ENCODE measurements at regions not wholly inside any gene's neighbourhood (a gene's known extent, or its start where the extent isn't known, plus 50 kb on each side); places are given as distances from the start of the nearest gene placed in this dataset.
A peak's percentile ranks its signal among the peaks of the same experiment; 100 is the strongest.
"Not testable (repeated sequence)": the region's sequence is repeated elsewhere in the genome, so short reads cannot be mapped to it uniquely, and the experiment has no call there.

GRCh38 chr9:111276431-111277128 is 53.4 kb downstream of the OR2K2 start:
- no peak for DNase-seq (ENCODE audit: low read depth in 2 of 2)

DNA sequence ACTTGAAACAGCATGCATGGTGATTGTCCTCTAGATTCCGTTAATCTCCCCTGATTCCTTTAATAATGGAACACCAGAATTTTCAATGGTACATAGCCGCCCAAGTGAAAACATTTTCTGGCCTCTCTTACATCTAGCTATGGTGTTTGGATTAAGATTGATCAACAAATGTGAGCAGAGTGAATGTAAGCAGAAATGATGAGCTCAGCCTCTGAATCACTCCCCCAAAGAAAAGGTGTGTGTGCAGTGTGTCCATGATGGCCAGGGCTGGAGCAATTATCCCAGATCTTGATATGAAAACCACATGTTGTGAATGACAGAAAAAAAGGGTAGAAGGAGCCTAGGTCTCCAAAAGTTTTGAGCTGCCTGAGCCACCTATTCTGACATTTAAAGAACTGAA is 55.3 kb downstream of the OR2K2 start:
- no peak for DNase-seq (ENCODE audit: low read depth in 2 of 2)

DNA sequence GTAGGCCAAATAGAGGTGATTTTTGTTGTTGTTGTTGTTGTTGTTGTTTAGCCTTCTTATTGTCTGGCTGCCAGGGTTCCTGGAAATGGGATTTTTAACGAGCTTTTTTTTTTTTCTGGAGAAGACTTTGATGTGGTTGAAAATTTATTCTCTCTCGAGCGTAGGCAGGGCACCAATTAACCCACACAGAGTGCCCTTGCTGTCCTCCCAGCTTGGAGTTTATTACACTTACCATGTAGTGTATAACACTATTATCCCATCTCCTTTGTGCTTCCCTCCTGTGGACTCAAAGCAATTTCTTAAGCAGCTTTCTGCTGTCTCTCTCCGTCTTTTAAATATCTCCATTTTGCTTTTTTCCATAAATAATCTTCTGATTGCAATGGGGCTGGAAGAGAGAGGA is 57.4 kb downstream of the OR2K2 start:
- no peak for DNase-seq (ENCODE audit: low read depth in 2 of 2)

DNA sequence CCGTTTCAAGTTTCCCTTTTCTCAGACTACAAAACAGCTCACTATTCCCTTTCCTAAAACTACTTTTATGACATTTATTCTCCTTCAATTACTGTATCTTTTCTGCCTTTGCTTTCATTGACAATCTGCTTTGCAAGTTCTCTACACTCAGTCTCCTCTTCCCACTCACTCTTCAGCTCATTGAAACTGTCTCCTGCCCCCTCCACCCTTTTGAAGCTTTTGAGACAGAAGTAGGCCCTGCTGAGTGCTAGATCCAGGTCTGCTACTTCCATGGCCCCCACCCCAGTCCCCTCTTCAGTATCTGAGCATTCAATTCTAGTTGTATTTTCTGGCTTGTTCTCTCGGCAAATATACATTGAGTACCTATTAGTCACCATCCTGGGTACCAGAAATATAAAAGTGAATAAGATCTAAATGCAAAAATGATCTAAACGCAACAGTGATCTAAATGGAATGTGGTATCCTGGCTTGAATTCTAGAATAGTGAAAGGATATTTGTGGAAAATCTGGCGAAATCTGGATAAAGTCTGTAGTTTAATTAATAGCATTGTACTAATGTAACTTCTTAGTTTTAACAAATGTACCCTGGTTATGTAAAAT is 58.4 kb downstream of the OR2K2 start:
- DNase-seq (ENCODE audit: low read depth in 2 of 2) = peak; percentile 14

DNA sequence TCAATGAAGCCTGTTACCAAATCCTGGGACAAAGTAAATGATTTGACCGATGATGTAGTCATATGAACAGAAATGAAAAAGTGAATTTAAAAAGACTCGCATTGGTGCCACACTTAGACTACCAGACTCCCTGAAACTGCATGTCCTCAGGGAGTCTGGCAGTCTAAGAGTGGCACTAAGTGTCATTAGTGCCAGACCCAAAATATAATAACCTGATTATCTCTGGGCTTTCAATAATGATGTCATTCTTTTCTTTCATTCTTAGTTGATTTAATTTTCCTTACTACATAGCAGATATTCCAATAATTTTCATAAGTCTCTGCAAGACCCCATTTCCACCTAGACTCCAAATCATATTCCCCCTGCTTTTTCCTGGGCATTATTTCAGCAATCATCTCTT is 59.0 kb downstream of the OR2K2 start:
- DNase-seq (ENCODE audit: low read depth in 2 of 2) = no peak

DNA sequence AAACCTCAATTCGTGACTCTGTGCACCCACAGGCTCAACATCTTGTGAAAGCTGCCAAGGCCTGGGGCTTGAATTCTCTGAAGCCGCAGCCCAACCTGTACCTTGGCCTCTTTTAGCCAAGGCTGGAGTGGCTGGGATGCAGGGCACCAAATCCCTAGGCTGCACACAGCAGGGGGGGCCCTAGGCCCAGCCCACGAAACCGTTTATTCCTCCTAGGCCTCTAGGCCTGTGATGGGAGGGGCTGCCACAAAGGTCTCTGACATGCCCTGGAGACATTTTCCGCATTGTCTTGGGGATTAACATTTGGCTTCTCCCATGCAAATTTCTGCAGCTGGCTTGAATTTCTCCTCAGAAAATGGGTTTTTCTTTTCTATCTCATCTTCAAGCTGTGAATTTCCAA is 64.0 kb downstream of the OR2K2 start:
- not testable (repeated sequence) for DNase-seq (ENCODE audit: low read depth in 2 of 2)

DNA sequence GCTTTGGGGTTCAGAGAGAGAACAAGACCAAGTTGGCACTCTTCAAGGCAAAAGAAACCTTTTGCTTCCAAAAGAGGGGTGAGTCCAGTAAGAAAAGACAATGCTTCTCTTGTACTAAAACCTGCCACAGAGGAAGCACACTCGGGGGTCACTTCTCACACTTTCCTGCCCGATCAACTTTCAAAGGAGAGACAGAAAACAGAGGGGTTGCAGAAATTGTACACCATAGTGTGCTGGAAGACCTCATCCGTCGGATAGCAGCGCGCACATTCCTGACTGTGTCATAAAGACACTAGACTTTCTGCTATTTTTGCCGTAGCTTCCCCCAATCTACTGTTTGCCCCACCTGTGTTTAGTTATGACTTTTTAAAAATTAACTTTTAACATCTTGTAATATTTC is 66.9 kb downstream of the OR2K2 start:
- DNase-seq (ENCODE audit: low read depth in 2 of 2) = no peak

DNA sequence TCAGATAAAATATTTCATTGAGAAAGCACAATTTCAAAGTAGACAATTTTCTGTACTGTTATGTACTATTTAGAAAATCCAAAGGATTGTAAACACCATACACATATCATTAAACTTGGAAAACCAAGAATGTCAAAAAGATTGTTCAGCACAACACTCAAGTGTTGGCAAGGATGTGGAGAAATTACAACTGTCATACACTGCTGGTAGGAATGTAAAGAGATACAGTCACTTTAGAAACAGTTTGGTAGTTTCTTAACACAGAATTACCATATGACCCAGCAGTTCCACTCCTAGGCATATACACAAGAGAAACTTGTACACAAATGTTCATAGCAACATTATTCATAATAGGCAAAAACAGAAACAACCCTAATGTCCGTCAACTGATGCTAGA is 71.2 kb downstream of the OR2K2 start:
- no peak for DNase-seq (ENCODE audit: low read depth in 2 of 2)

GRCh38 chr9:111258209-111258874 is 71.7 kb downstream of the OR2K2 start:
- no peak for DNase-seq (ENCODE audit: low read depth in 2 of 2)

GRCh38 chr9:111253742-111254437 is 76.1 kb downstream of the OR2K2 start:
- no peak for DNase-seq (ENCODE audit: low read depth in 2 of 2)

GRCh38 chr9:111250875-111251842 is 78.9 kb downstream of the OR2K2 start:
- no peak for DNase-seq (ENCODE audit: low read depth in 2 of 2)

GRCh38 chr9:111237447-111237846 is 92.6 kb downstream of the OR2K2 start:
- no peak for DNase-seq (ENCODE audit: low read depth in 2 of 2)

- DNase-seq (ENCODE audit: low read depth in 2 of 2) = no peak
Measured at GRCh38 chr9:111236332-111236731, 93.7 kb downstream of the OR2K2 start.

DNA sequence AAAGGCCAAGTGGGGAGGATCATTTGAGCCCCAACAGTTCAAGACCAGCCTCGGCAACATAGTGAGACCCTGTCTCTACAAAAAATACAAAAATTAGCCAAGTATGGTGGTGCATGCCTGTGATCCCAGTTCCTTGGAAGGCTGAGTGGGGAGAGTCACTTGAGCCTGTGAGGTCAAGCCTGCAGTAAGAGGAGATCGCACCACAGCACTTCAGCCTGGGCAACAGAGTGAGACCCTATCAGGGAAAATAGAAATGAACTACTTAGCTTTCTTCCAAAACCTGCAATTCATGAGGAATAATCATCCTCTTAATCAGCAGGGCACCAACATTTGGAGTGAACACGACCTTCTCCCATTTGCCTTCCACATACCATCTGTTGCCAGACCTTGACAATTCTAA is 96.1 kb downstream of the OR2K2 start:
- no peak for DNase-seq (ENCODE audit: low read depth in 2 of 2)

DNA sequence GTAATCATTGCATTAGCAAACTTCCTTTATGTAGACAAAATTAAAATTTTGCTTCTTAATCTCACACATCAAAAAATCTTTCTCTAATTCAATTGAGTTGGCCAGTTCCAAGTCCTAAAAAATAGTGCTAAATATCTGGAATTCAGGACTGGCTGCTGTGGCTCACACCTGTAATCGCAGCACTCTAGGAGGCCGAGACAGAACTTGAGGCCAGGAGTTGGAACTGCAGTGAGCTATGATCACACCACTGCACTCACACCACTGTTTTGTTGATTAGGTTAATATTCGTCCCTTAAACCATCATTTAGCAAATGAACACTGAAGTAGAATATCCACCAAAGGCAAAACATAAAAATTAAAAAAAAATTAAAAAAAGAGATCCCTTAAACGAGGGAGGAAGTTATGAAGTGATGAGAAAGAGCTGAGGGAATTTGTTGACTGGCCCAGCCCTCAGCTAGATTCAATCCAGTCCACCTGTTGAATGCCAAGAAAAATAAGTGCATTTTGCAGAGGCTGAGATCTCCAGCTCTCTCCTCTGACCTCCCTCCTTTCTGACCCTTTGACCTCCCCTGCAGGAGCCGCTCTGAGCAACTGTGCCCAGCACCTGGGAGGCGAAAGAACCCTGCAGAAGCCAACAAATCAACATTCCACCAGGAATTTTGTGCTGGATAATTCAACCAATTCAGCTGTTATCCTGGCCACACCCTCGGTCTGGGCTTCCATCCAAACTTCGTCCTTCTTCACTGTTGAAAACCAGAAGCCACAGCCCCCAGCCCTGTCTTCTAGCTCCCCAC is 96.8 kb downstream of the OR2K2 start:
- peak; percentile 2 to 4 for DNase-seq (ENCODE audit: low read depth in 2 of 2)

GRCh38 chr9:111231801-111232580 is 98.0 kb downstream of the OR2K2 start:
- no peak for DNase-seq (ENCODE audit: low read depth in 2 of 2)

GRCh38 chr9:111222757-111223156 is 107.3 kb downstream of the OR2K2 start:
- DNase-seq (ENCODE audit: low read depth in 2 of 2) = no peak

DNA sequence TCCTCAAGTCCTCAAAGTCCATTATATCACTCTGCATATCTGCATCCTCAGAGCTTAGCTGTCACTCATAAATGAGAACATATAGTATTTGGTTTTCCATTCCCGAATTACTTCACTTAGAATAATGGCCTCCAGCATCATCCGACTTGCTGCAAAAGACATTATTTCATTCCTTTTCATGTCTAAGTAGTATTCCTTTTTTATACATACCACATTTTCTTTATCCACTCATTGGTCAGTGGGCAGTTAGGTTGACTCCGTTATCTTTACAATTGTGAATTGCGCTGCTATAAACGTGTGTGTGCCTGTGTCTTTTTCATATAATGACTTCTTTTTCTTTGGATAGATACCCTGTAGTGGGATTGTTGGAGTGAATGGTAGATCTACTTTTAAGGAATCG is 117.2 kb downstream of the OR2K2 start:
- no peak for DNase-seq (ENCODE audit: low read depth in 2 of 2)

GRCh38 chr9:111198936-111199335 is 131.1 kb downstream of the OR2K2 start:
- DNase-seq (ENCODE audit: low read depth in 2 of 2) = no peak

GRCh38 chr9:111197256-111197655 is 132.8 kb downstream of the OR2K2 start:
- no peak for DNase-seq (ENCODE audit: low read depth in 2 of 2)

All from fibroblast of skin of left quadriceps (primary cell).